Muscle of arm (tissue), 1 donor: ENCODE measurements at regions not wholly inside any gene's neighbourhood (a gene's known extent, or its start where the extent isn't known, plus 50 kb on each side); places are given as distances from the start of the nearest gene placed in this dataset.
"Not testable (repeated sequence)": the region's sequence is repeated elsewhere in the genome, so short reads cannot be mapped to it uniquely, and the experiment has no call there.

Experiments used
- DNase-seq: peaks from one replicate; pipeline ENCODE4 v3.0.0-alpha.2; 2013

- DNase-seq = no peak
Observed at GRCh38 chr2:38483776-38484501, 106.9 kb upstream of the ATL2 start.

GRCh38 chr2:38482710-38483109 is 105.6 kb upstream of the ATL2 start:
- not testable (repeated sequence) for DNase-seq

GRCh38 chr2:38480617-38481016 is 103.5 kb upstream of the ATL2 start:
- DNase-seq = no peak

- no peak for DNase-seq
Observed at GRCh38 chr2:38477006-38477405, 99.9 kb upstream of the ATL2 start.

- DNase-seq = no peak
Observed at GRCh38 chr2:38475567-38475881, 98.5 kb upstream of the ATL2 start.

GRCh38 chr2:38474715-38475566 is 97.9 kb upstream of the ATL2 start:
- DNase-seq = peak; percentile 74

GRCh38 chr2:38474021-38474456 is 97.0 kb upstream of the ATL2 start:
- DNase-seq = no peak

- no peak for DNase-seq
Observed at GRCh38 chr2:38473333-38474005, 96.4 kb upstream of the ATL2 start.

GRCh38 chr2:38470115-38470514 is 93.0 kb upstream of the ATL2 start:
- DNase-seq = no peak

GRCh38 chr2:38467768-38468455 is 90.8 kb upstream of the ATL2 start:
- DNase-seq = no peak

- no peak for DNase-seq
Observed at GRCh38 chr2:38466876-38467767, 90.0 kb upstream of the ATL2 start.

- no peak for DNase-seq
Observed at GRCh38 chr2:38466409-38466808, 89.3 kb upstream of the ATL2 start.

GRCh38 chr2:38465789-38466127 is 88.7 kb upstream of the ATL2 start:
- no peak for DNase-seq

GRCh38 chr2:38464971-38465788 is 88.1 kb upstream of the ATL2 start:
- DNase-seq = no peak

- no peak for DNase-seq
Observed at GRCh38 chr2:38463752-38464151, 86.7 kb upstream of the ATL2 start.

GRCh38 chr2:38462121-38462661 is 85.1 kb upstream of the ATL2 start:
- no peak for DNase-seq

GRCh38 chr2:38461470-38461869 is 84.4 kb upstream of the ATL2 start:
- no peak for DNase-seq

GRCh38 chr2:38460313-38460712 is 83.2 kb upstream of the ATL2 start:
- no peak for DNase-seq

- DNase-seq = no peak
Observed at GRCh38 chr2:38454081-38454480, 77.0 kb upstream of the ATL2 start.

- DNase-seq = not testable (repeated sequence)
Observed at GRCh38 chr2:38451778-38452177, 74.7 kb upstream of the ATL2 start.
